NCI-H524 (cell line): ENCODE measurements at regions not wholly inside any gene's neighbourhood (a gene's known extent, or its start where the extent isn't known, plus 50 kb on each side); places are given as distances from the start of the nearest gene placed in this dataset.
"Not testable (repeated sequence)": the region's sequence is repeated elsewhere in the genome, so short reads cannot be mapped to it uniquely, and the experiment has no call there.

Experiments
- DNase-seq, 2 experiments: peaks; one replicate each; lab custom pipeline; 2025; lab: John Stamatoyannopoulos, UW

DNA sequence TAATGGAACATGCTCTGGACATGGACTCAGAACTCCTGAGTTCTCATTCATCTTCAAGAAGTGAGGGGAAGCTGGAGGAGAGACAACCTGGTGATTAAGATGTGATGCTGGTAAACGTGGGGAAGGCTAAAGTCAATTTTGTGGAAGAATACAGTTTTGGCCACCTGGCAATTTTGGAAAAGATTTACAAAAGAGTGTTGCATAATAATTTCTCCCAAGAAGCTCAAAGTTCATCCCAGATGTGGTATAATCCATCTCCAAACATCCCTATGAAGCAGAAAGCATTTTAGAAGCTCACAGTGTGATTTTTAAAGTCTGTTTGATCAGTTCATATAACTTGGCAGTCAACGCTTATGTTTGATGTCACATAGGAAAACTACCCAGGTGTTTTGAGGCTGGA lies 208.7 kb downstream of the LMX1A start:
- no peak for DNase-seq

DNA sequence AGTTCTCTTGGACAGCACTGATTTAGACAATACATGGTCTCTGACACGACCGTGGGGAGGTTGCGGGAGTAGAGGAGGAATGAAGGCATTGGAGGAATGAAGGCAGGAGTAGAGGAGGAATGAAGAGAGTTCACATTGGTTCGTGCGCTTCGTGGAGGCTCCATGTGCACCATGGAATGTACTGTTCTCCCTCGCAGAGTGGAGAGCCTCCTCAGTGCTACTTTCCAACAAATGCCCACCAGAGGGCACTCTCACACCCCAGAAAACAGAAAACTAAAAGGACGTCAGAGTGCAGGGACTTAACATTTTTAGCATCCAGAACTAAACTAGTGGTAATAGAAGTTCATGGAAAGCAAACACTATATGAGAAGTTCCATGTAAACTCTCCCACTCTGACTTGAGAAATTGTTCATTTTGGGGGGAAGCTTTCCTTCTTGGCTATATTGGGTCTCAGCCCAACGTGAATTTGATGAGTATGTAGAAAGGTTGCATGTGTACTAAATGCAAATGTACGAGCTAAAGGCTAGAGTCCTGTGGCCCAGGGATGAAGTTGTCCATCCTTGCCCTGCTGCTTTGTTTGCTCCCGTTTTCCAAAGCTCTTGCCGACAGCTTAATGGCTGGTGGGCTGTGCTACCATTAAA lies 211.6 kb downstream of the LMX1A start:
- DNase-seq: peak; percentile 48 to 82

DNA sequence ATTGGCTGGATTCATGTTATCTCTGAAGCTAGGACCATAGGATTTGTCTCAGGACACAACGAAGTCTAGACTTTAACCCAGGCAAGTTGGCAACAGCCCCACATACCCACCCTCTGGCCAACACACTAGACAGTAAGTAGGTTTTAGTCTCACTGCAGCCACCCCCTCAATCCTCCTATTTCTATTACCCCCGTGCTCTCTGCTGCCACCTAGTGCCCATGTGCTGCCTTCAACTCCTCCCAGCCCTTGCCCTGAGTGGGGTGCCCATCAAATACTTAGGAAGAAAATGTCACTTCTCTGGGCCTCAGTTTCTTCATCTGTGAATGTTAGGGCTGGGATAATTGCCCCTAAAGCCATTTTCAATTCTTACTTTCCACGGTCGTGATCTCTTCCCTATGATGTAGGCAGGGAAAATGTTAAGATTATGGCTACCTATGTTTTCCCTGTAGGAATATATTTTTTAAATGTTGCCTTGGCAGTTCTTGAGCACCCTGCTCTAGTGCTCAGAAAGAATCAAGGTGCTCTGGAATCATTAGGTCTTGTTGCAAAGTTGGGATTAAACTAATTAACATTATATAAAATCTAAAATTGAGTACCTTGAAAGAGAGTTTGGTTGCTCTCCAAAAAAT lies 213.0 kb downstream of the LMX1A start:
- peak in 1 of 2 experiments; percentile 5 for DNase-seq

DNA sequence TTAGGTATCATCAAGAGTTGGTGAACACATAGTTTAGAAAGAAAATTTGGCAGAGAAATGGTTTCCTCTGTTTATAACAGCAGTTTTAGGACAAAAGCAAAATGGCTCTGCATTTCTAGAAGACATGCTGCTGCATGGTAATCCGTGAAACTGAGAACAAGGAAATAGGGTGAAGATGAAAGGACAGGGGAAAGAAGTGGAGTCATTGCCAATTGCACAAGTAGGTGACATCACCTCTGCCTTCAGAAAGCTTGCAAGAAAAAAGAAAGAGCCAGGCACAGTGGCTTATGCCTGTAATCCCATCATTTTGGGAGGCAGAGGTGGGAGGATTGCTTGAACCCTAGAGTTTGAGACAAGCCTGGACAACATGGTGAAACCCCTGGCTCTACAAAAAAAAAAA lies 217.6 kb downstream of the LMX1A start:
- no peak for DNase-seq

DNA sequence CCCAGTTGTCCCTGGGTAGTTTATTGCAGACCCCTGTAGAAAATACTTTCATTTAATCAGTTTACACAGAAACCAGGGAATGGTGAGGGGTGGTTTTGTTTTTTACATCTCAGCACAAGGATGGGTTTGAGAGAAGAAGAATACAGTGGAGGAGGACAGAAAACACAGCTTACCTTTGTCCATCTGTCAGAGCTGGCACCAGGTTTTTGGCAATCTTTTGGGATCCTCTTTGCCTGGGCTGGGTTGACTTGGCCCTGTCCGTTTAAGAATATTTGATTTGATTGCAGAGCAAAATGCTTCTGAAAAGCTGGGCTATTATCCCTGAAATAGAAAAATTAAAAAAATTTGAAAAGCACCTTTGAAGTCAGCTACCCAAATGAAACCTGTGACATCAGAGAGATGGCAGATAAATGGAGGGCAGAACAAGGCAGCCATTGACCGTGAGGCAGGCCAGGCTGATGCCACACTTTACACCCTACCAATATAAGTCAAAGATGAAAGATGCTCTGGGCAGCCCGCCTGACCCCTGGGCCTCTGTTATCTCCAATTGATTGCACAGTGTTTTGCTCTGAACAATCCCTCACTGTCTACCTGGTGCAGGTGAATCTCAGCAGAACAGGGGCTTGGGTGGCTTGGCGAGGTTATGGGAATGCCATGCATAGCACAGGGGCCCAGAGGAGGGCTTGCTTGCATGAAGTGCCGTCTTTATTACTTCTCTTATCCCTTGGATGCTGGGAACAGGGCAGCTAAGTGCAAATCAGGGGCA lies 218.8 kb downstream of the LMX1A start:
- no peak for DNase-seq

DNA sequence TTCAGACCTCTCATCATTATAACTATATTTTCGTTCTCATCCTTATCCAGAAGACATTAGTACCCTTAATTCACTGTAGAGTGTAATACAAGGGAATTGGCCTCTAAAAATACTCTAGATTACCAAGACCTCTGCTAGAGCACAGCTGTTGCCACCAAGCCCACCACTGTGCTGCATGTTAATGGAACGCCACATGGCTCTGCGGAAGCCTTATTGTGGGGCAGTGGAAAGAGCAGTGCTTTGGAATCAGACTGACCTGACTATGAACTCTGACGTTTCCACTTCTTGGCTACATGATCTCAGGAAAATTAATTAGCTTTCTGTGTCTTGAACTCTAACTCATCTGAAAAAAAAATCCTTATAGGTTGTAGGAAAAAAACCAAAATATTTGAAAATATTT lies 222.1 kb downstream of the LMX1A start:
- no peak for DNase-seq

DNA sequence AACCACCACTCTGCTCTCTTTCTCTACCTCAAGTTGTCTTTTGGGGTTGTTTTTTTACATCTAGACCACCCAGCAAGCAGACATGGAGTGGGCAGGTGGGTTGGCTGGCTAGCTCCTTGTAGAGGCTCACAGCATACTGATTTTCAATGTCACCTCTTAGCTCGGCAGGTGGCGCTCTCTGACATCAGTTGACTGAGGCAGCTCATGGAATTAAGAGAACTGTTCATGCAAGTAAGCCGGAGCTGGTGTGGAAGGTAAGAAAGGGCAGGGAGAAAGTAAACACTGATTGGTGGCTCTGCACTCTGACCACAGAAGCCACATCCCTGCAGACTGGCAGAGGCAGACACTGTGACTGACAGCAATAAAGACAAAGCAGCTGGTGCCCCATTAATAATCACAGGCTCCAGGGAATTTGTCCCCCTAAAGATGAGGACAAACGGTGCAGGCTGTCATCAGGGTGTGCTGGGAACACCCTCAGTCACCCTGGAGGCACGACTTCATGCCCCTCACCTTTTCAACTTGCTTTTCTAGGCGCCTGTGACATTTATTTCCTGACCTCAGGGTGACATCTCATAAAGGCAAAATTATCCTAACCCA lies 226.8 kb downstream of the LMX1A start:
- peak; percentile 89 to 93 for DNase-seq

DNA sequence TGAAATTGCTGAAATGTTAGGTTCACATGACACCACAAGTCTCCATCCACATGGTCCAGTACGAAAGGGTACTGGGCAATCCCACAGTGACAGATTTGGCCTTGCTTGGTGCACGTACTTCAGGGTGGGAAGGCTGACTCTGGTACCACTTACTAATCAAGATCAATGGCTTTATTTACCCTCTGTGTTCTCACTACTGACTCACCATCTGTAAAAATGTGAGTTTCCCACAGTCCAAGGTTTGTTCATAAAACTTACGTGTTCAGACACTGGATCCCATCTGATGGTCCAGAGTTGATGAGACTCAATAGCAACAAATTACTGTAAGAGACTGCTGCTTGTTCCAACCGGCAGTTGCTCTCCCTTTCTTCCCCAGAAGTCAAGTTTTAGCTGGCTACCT lies 231.7 kb downstream of the LMX1A start:
- DNase-seq: no peak

DNA sequence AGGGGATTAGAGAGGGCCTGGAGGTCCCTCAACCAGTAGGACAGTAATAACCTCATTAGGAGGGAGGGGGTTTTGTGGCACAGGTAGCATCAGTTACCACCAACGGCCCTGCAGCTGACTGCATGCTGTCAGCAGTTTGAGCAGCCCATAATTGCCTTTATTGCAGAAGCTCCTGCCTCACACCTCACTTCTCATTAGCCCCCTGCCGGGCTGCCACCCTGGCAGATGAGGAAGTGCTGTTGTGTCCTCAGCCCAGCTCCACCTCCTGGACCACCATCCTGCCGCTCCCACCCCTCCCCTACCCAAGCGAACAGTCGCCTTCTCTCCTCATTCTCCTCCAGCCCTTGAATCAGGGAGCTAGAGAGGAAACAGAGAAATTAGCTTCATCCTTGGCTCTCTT lies 237.4 kb downstream of the LMX1A start:
- peak in 1 of 2 experiments; percentile 11 for DNase-seq

DNA sequence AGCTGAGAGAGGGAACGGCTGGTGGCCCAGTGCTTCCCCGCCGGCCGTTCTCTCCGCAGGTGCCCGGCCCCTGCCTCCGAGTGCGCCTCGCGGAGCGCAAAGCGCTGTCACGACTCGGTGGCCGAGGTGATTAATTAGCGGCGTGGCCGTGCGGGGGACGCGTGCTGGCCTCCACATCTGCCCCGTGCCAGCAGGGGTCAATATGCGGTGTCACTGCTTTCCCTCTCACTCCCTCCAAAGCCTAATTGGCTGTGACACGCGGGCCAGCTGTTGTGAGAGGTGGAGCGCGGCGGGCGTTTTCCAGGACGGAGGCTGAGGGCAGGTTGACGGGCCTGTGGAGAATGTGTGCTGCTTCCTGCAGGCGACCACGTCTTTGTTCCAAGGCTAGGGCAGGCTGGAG lies 239.0 kb downstream of the LMX1A start:
- peak in 1 of 2 experiments; percentile 55 for DNase-seq

DNA sequence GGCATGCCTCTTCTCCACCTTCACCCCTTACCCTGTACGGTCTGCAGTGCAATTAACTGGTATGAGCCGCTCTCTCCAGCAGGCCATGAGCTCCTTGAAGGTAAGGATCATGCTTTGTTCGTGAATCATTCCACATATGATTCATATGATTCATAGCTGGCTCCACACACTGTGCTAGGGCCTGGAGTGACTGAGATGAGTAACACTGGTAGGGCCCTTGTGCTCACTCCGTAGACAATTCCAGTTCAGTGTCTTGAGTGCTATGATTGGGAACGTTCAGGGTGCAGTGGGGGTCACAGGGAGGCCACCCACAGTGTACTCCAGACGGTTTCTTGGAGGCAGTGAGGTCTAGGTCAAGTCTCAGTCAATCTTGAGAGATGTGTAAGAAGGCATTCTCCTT lies 239.8 kb downstream of the LMX1A start:
- no peak for DNase-seq

DNA sequence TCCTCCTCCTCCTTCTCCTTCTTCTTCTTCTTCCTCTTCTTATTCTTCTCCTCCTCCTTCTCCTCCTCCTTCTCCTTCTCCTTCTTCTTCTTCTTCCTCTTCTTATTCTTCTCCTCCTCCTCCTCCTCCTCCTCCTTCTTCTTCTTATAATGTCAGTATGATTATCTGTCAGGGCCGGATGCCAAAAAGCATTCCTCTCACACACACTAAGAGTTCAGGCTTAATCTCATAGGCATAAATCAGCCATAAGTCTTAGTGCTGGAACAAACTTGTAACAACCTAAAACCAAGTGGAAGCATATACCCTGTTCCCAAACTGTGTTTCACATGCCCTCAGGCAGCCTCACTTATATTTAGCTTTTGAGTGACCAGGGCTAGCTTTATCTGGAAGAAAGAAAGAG lies 240.3 kb downstream of the LMX1A start:
- DNase-seq: no peak

DNA sequence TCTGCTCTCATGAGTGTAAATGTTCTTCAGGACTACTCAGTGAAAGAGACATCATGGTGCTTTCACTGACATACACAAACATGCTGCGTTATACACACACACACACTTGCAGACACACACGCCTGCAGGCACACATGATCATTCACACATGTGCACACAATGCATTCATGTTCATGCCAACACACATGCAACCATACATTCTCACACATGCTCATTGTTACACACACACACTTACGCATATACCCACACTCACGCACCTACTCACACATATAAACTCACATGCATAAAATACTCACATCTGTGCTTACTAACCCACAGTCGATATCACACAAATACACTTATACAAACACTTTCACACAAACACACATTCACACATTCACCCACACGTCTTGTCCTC lies 241.6 kb downstream of the LMX1A start:
- no peak for DNase-seq

DNA sequence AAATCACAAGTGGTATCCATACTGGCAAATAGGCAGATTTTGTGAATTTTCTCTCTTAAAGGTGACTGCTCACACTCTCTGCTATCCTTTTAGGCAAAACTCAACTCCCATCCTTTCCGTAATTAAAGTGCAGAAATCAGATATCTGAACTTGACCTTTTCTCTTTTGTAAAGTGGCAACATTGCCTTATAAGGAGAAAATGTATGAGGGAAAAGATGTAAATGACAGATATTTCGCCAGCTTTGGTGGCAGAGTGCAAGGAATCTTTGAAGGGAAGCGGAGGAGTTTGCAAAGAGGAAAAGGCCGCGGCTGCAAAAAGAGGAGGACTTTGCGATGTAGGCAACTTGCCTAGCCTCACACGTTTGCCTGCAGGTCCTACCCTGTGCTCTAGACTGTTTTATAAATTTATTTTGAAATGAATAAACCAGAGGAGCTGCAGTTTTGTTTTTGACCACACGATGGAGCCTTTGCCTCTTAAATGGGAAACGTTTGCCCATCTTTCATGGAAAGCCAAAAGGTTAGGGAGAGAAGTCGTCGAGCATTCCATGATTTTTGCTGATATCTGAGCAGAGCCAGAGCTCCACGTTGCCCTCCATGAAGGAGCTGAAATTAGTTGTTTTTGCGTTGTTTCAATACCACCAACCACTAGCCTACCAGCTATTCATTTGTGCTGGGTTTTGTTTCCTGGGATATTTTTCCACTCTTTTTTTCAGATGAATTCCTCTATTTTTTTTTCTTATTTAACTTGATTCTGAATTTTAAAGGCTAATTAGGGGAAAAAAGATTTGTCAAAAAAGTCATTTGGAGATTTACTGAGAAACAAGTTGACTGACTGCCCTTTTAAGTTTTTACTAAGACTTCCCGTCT lies 242.3 kb downstream of the LMX1A start:
- peak; percentile 58 to 77 for DNase-seq

DNA sequence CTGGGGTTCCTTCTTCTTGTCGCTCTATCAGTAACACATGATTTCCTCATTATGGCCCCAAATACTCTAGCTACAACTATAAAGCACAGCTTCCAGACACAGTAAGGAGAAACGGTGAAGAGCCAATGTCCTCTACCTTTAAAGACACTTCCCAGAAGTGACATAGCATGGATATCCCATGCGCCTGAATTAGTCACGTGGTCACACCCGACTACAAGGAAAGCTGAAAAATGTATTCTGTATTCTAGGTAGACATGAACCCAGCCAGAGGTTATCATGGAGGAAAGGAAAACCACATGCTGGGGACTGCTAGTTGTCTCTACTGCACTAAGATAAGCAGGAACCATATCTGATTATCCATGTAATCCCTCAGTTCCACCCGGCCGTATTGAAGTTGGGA lies 244.3 kb downstream of the LMX1A start:
- DNase-seq: no peak

DNA sequence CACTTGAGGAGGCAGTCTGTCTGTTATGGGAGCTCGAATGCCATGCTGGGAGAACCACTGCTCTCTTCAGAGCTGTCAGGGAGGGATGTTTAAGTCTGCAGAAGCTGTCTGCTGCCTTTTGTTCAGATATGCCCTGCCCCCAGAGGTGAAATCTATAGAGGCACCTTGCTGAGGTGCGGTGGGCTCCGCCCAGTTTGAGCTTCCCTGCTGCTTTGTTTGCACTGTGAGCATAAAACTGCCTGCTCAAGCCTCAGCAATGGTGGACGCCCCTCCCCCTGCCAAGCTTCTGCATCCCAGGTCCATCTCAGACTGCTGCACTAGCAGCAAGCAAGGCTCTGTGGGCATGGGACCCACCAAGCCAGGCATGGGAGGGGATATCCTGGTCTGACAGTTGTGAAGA lies 247.5 kb downstream of the LMX1A start:
- no peak for DNase-seq

DNA sequence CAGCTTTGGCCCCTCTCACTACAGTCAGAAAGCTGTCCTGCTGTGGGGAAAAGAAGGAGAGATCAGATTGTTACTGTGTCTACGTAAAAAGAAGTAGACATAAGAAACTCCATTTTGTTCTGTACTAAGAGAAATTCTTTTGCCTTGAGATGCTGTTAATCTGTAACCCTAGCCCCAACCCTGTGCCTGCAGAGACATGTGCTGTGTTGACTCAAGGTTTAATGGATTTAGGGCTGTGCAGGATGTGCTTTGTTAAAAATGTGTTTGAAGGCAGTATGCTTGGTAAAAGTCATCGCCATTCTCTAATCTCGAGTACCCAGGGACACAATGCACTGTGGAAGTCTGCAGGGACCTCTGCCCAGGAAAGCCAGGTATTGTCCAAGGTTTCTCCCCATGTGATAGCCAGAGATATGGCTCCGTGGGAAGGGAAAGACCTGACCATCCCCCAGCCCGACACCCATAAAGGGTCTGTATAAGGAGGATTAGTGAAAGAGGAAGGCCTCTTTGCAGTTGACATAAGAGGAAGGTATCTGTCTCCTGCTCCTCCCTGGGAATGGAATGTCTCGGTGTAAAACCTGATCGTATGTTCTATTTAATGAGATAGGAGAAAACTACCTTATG lies 263.9 kb downstream of the LMX1A start:
- not testable (repeated sequence) for DNase-seq

DNA sequence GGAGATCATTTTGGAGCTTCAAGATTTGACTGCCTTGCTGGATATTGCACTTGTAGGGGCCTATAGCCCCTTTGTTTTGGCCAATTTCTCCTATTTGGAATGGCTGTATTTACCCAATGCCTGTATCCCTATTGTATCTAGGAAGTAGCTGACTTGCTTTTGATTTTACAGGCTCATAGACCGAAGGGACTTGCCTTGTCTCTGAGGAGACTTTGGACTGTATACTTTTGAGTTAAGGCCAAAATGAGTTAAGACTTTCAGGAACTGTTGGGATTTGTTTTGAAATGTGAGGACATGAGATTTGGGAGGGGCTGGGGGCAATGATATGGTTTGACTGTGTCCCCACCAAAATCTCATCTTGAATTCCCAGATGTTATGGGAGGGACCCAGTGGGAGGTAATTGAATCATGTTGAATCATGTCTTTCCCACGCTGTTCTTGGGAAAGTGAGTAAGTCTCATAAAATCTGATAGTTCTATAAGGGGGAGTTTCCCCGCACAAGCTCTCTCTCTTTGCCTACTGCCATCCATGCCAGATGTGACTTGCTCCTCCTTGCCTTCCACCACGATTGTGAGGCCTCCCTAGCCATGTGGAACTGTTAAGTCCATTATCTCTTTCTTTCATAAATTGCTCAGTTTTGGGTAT lies 276.1 kb downstream of the LMX1A start:
- DNase-seq: no peak

DNA sequence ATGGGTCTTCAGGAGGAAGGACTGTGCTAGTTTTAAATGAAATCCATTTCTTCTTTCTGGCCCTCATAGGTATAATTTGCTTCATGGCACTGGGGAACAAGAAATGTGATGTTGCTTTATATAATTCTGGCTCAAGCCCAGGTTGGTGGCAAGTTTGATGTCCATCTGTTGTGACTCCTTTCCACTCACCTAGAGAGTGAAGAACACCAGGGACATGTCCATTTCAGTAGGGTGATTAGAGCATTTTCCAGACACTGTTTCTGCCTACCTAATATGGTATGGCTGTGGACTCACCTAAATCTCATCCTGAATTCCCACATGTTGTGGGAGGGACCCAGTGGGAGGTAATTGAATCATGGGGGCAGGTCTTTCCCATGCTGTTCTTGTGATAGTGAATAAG lies 278.1 kb downstream of the LMX1A start:
- no peak for DNase-seq

DNA sequence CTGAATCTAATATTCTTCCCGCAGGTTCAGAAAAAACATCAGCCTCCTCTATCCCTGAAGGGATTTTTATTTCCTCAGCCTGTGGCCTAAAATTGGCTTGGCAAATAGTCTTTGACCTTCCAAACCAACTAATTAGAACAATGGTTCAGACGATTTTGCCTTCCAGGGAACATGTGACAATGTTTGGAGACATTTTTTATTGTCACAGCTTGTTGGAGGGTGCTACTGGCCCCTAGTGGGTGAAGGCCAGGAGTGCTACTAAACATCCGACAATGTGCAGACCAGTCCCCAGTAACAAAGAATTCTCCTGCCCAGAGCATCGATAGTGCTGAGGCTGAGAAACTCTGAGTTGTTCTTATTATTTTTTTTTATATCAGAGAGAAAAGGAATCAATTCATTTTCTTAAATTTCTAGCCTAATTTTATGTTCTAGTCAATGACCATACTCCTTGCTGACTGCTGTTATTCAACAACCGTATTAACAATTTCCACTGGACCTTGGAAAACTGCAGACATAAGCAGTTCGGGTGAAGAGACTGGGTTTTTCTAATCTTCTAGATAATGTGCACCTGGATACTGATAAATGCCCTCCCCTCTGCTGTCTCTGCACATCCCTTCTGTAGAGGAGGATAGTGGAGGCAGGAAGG lies 280.7 kb downstream of the LMX1A start:
- DNase-seq: peak; percentile 2 to 59
